H9 (cell line): ENCODE measurements at regions not wholly inside any gene's neighbourhood (a gene's known extent, or its start where the extent isn't known, plus 50 kb on each side); places are given as distances from the start of the nearest gene placed in this dataset.

Experiments
- DNase-seq: peaks from one replicate; pipeline ENCODE4 v3.0.0-alpha.2; 2017
- H2AFZ ChIP-seq: one replicate; pipeline ENCODE4 v1.6.1; 2013; ENCODE audit warnings: mild to moderate bottlenecking, low read length, control low read depth, moderate library complexity
- H2AK5ac ChIP-seq: 2 replicates; pipeline ENCODE4 v1.6.1; 2013; ENCODE audit warnings: low read length, control low read depth, mixed read lengths; ENCODE audit not compliant: insufficient read length
- H2BK120ac ChIP-seq: one replicate; pipeline ENCODE4 v1.6.1; 2013; ENCODE audit warnings: low read depth, mild to moderate bottlenecking, low read length, control low read depth, inconsistent platforms; ENCODE audit not compliant: poor library complexity, severe bottlenecking
- H2BK12ac ChIP-seq: 2 replicates; pipeline ENCODE4 v1.6.1; 2013; ENCODE audit warnings: low read length, control low read depth, mixed read lengths, low read depth; ENCODE audit not compliant: insufficient read length
- H2BK15ac ChIP-seq: 2 replicates; pipeline ENCODE4 v1.6.1; 2013; ENCODE audit warnings: low read depth, low read length, control low read depth
- H2BK20ac ChIP-seq: one replicate; pipeline ENCODE4 v1.6.1; 2013; ENCODE audit warnings: low read depth, mild to moderate bottlenecking, low read length, control low read depth, inconsistent platforms; ENCODE audit not compliant: poor library complexity, severe bottlenecking
- H2BK5ac ChIP-seq: 2 replicates; pipeline ENCODE4 v1.6.1; 2013; ENCODE audit warnings: low read length, control low read depth, mixed read lengths; ENCODE audit not compliant: insufficient read length
- H3K14ac ChIP-seq: 2 replicates; pipeline ENCODE4 v1.6.1; 2013; ENCODE audit warnings: low read length, control low read depth; ENCODE audit not compliant: insufficient read depth
- H3K18ac ChIP-seq: 2 replicates; pipeline ENCODE4 v1.6.1; 2013; ENCODE audit warnings: low read depth, mild to moderate bottlenecking, mixed read lengths, low read length, control low read depth; ENCODE audit not compliant: insufficient read length
- H3K23ac ChIP-seq: 2 replicates; pipeline ENCODE4 v1.6.1; 2013; ENCODE audit warnings: low read length, control low read depth, mixed read lengths, low read depth; ENCODE audit not compliant: insufficient read length
- H3K23me2 ChIP-seq: 2 replicates; pipeline ENCODE4 v1.6.1; 2013; ENCODE audit warnings: low read depth, mild to moderate bottlenecking, mixed read lengths, low read length, control low read depth; ENCODE audit not compliant: insufficient read length, poor library complexity, severe bottlenecking
- H3K27ac ChIP-seq: 2 replicates; pipeline ENCODE4 v1.5.1; 2013; ENCODE audit warnings: low read length, control low read depth, mixed read lengths, low read depth; ENCODE audit not compliant: insufficient read length
- H3K27me3 ChIP-seq: 2 replicates; pipeline ENCODE4 v1.6.1; 2013; ENCODE audit warnings: low read length, control low read depth, inconsistent platforms; ENCODE audit not compliant: insufficient read depth
- H3K4ac ChIP-seq: 2 replicates; pipeline ENCODE4 v1.6.1; 2013; ENCODE audit warnings: low read depth, mild to moderate bottlenecking, control low read depth, inconsistent platforms, low read length, moderate library complexity
- H3K4me1 ChIP-seq: 2 replicates; pipeline ENCODE4 v1.6.1; 2013; ENCODE audit warnings: low read length, control low read depth, inconsistent platforms; ENCODE audit not compliant: insufficient read depth
- H3K4me2 ChIP-seq: 2 replicates; pipeline ENCODE4 v1.6.1; 2013; ENCODE audit warnings: low read length, control low read depth, mixed read lengths; ENCODE audit not compliant: insufficient read length, insufficient read depth
- H3K56ac ChIP-seq: 2 replicates; pipeline ENCODE4 v1.6.1; 2013; ENCODE audit warnings: low read depth, mild to moderate bottlenecking, mixed read lengths, low read length, control low read depth; ENCODE audit not compliant: insufficient read length
- H3K79me1 ChIP-seq: 2 replicates; pipeline ENCODE4 v1.6.1; 2013; ENCODE audit warnings: low read depth, mild to moderate bottlenecking, moderate library complexity, low read length, control low read depth, inconsistent platforms; ENCODE audit not compliant: insufficient read depth, poor library complexity, severe bottlenecking
- H3K79me2 ChIP-seq: 2 replicates; pipeline ENCODE4 v1.6.1; 2013; ENCODE audit warnings: low read length, control low read depth, inconsistent platforms; ENCODE audit not compliant: insufficient read depth
- H3K9ac ChIP-seq: 2 replicates; pipeline ENCODE4 v1.6.1; 2013; ENCODE audit warnings: low read length, control low read depth, mixed read lengths; ENCODE audit not compliant: insufficient read length; ENCODE audit errors: extremely low read depth
- H3K9me3 ChIP-seq: one replicate; pipeline ENCODE4 v1.6.1; 2013; ENCODE audit warnings: low read depth, low read length, inconsistent platforms; ENCODE audit not compliant: control insufficient read depth
- H3T11ph ChIP-seq: one replicate; pipeline ENCODE4 v1.6.1; 2013; ENCODE audit warnings: mild to moderate bottlenecking, low read length, control low read depth, inconsistent platforms
- H4K20me1 ChIP-seq: one replicate; pipeline ENCODE4 v1.6.1; 2013; ENCODE audit not compliant: control insufficient read depth, insufficient read length, insufficient read depth
- H4K5ac ChIP-seq: 2 replicates; pipeline ENCODE4 v1.6.1; 2013; ENCODE audit warnings: low read depth, mild to moderate bottlenecking, mixed read lengths, low read length, control low read depth; ENCODE audit not compliant: insufficient read length
- H4K8ac ChIP-seq: replicated peaks from 2 replicates; pipeline ENCODE4 v1.6.1; 2013; ENCODE audit warnings: low read length, control low read depth, mixed read lengths, low read depth; ENCODE audit not compliant: insufficient read length
- H4K91ac ChIP-seq: 2 replicates; pipeline ENCODE4 v1.6.1; 2013; ENCODE audit warnings: low read depth, mild to moderate bottlenecking, moderate library complexity, mixed read lengths, low read length, control low read depth; ENCODE audit not compliant: insufficient read length
- H3K27ac Mint-ChIP-seq, 3 experiments: 2 replicates in 2 of 3; 3 replicates in 1 of 3; pipeline ENCODE4 v1.8.0; 2020 to 2021; ENCODE audit warnings: mixed read lengths in 3 of 3, mild to moderate bottlenecking in 1 of 3, moderate library complexity in 1 of 3
- H3K27me3 Mint-ChIP-seq: 2 replicates; pipeline ENCODE4 v1.8.0; 2021; ENCODE audit warnings: low read depth, mild to moderate bottlenecking, moderate library complexity, mixed read lengths
- H3K36me3 Mint-ChIP-seq, 3 experiments: 2 replicates in 2 of 3; 3 replicates in 1 of 3; pipeline ENCODE4 v1.8.0; 2020 to 2021; ENCODE audit warnings: low read depth in 3 of 3, mixed read lengths in 3 of 3; ENCODE audit not compliant: insufficient read depth in 1 of 3
- H3K4me1 Mint-ChIP-seq, 2 experiments: 2 replicates each; pipeline ENCODE4 v1.8.0; 2020; ENCODE audit warnings: mixed read lengths in 2 of 2
- H3K4me3 Mint-ChIP-seq, 2 experiments: 2 replicates in 1 of 2; 3 replicates in 1 of 2; pipeline ENCODE4 v1.8.0; 2020 to 2021; ENCODE audit warnings: mild to moderate bottlenecking in 2 of 2, mixed read lengths in 2 of 2, moderate library complexity in 1 of 2
- H3K9me3 Mint-ChIP-seq, 2 experiments: 2 replicates in 1 of 2; 3 replicates in 1 of 2; pipeline ENCODE4 v1.8.0; 2020; ENCODE audit warnings: mild to moderate bottlenecking in 2 of 2, mixed read lengths in 2 of 2, moderate library complexity in 1 of 2
- WGBS: extraction: QIAGEN DNeasy Blood & Tissue Kit; methylation state at CpG from one replicate; pipeline ENCODE4 v1.1.7; 2013; ENCODE audit warnings: missing lambda C conversion rate, low lambda C conversion rate, mixed read lengths; ENCODE audit not compliant: insufficient read length; ENCODE audit errors: extremely low coverage; 5-methylcytosine and 5-hydroxymethylcytosine counted together
- TF ChIP-seq, protein P1 (sequence below): fragments of 200-600 bp; sonication (generic); conservative IDR thresholded peaks from 3 replicates; pipeline ENCODE4 v1.8.0; 2021; ENCODE audit warnings: antibody characterized with exemption, mild to moderate bottlenecking

DNA sequence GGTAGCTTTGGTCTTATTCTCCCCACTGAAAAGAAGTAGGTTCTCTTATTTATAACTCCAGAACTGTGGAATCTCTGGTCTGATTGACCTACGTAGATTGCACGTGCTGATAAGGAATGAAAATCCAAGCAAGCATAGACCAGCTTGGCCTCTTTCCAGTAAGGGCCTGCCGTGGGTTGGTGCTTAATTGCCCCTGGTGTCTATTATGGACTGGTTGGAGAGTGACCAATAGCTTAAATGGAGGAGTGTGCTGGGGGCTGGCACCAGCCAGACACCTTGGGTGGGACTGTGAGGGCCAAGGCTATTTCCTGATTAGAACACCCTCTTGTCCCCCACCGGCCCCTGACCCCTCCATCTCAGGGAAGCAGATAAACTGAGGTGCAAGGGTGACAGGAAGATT, 74.0 kb downstream of the TENT5C start:
- H2BK12ac ChIP-seq: no peak overlapping the region
- no peaks in the 10 kb centered on the region for H3K79me2 ChIP-seq
- no peak overlapping the region for H3K4ac ChIP-seq
- no peak overlapping the region for H3K18ac ChIP-seq
- H3K4me2 ChIP-seq: no peak overlapping the region
- no CpG with 5 or more reads among the region's 4 CpGs for WGBS
- TF ChIP-seq, protein P1, sequence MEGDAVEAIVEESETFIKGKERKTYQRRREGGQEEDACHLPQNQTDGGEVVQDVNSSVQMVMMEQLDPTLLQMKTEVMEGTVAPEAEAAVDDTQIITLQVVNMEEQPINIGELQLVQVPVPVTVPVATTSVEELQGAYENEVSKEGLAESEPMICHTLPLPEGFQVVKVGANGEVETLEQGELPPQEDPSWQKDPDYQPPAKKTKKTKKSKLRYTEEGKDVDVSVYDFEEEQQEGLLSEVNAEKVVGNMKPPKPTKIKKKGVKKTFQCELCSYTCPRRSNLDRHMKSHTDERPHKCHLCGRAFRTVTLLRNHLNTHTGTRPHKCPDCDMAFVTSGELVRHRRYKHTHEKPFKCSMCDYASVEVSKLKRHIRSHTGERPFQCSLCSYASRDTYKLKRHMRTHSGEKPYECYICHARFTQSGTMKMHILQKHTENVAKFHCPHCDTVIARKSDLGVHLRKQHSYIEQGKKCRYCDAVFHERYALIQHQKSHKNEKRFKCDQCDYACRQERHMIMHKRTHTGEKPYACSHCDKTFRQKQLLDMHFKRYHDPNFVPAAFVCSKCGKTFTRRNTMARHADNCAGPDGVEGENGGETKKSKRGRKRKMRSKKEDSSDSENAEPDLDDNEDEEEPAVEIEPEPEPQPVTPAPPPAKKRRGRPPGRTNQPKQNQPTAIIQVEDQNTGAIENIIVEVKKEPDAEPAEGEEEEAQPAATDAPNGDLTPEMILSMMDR: no peak
- no peaks in the 10 kb centered on the region for H3K27me3 Mint-ChIP-seq
- H2BK5ac ChIP-seq: no peak overlapping the region
- H3K27ac Mint-ChIP-seq: no peak overlapping the region
- no peak overlapping the region for H2AK5ac ChIP-seq
- no peaks in the 10 kb centered on the region for H3K9me3 Mint-ChIP-seq
- no peak overlapping the region for H2AFZ ChIP-seq
- H3K23ac ChIP-seq: no peak overlapping the region
- H2BK120ac ChIP-seq: no peak overlapping the region
- no peak overlapping the region for H3K4me3 Mint-ChIP-seq
- no peaks in the 10 kb centered on the region for H3K36me3 Mint-ChIP-seq
- H3T11ph ChIP-seq: no peak overlapping the region
- no peak overlapping the region for H4K5ac ChIP-seq
- H3K27me3 ChIP-seq: no peaks in the 10 kb centered on the region
- H3K56ac ChIP-seq: no peak overlapping the region
- no peak overlapping the region for H3K14ac ChIP-seq
- H4K91ac ChIP-seq: no peak overlapping the region
- no peak overlapping the region for H4K8ac ChIP-seq
- H3K79me1 ChIP-seq: no peaks in the 10 kb centered on the region
- no peak overlapping the region for H3K27ac ChIP-seq
- no peaks in the 10 kb centered on the region for H4K20me1 ChIP-seq
- H3K4me1 Mint-ChIP-seq: peaks cover 11 to 23% of the 10 kb centered on the region in 2 experiments
- no peak overlapping the region for H2BK20ac ChIP-seq
- H3K9ac ChIP-seq: no peak overlapping the region
- H3K4me1 ChIP-seq: no peaks in the 10 kb centered on the region
- no peak overlapping the region for H2BK15ac ChIP-seq
- H3K23me2 ChIP-seq: no peaks in the 10 kb centered on the region
- no peak for DNase-seq
- no peaks in the 10 kb centered on the region for H3K9me3 ChIP-seq
